ENCODE measurements at regions not wholly inside any gene's neighbourhood (a gene's known extent, or its start where the extent isn't known, plus 50 kb on each side); places are given as distances from the start of the nearest gene placed in this dataset.

- TF ChIP-seq EZH2 (IDR thresholded peaks at IDR 0.05; ENCODE audit: low read length, unreplicated experiment): no peak
- TF ChIP-seq CTCF (conservative IDR thresholded peaks at IDR 0.05; ENCODE audit: low read depth, low read length): no peak
- TF ChIP-seq EZH2phosphoT487 (IDR thresholded peaks at IDR 0.05; ENCODE audit: borderline replicate concordance, low read length): no peak
These were observed 304.4 kb downstream of the BCHE start for GRCh38 chr3:165532851-165533250.

All from PC-3 (cell line).